SK-N-SH (cell line): ENCODE measurements at regions not wholly inside any gene's neighbourhood (a gene's known extent, or its start where the extent isn't known, plus 50 kb on each side); places are given as distances from the start of the nearest gene placed in this dataset.

Source experiments
- CTCF ChIA-PET: fragments of 300-600, 350-600 bp; formaldehyde crosslinking; extraction: SDS; loops from one replicate; lab custom pipeline; 2021; lab: Yijun Ruan, JAX
- POLR2A ChIA-PET: fragments of 350-600 bp; sonication (Branson Sonifier 250); formaldehyde crosslinking; extraction: SDS; loops from one replicate; lab custom pipeline; 2020; ENCODE audit warnings: antibody characterized with exemption, inconsistent platforms; lab: Yijun Ruan, JAX
- DNase-seq: peaks from one replicate; pipeline ENCODE4 v3.0.0; 2012
- H2AFZ ChIP-seq: fragments of 200-600 bp; sonication (generic); 2 replicates; pipeline ENCODE4 v1.8.1; 2016; ENCODE audit warnings: antibody characterized with exemption, mild to moderate bottlenecking, low read depth
- H3F3A ChIP-seq: fragments of 200-600 bp; sonication (generic); replicated peaks from 2 replicates; pipeline ENCODE3; 2016; ENCODE audit warnings: antibody characterized with exemption, mild to moderate bottlenecking; ENCODE audit not compliant: insufficient read depth
- H3K27ac ChIP-seq, 2 experiments: fragments of 200-500 bp in 1 of 2; fragments of 200-600 bp in 1 of 2; sonication (Bioruptor generic) in 1 of 2; sonication (generic), shearing (Covaris generic) in 1 of 2; 2 replicates each; pipeline versions ENCODE4 v1.5.1 to v1.6.1; 2014 to 2016; ENCODE audit warnings: low read depth in 2 of 2, inconsistent platforms in 1 of 2, low read length in 1 of 2, mild to moderate bottlenecking in 1 of 2, mixed read lengths in 1 of 2
- H3K27me3 ChIP-seq: fragments of 200-600 bp; sonication (generic), shearing (Covaris generic); 2 replicates; pipeline ENCODE4 v1.6.1; 2016; ENCODE audit warnings: mixed run types; ENCODE audit not compliant: insufficient read depth
- H3K36me3 ChIP-seq, 2 experiments: fragments of 200-500 bp in 1 of 2; fragments of 200-600 bp in 1 of 2; sonication (Bioruptor generic) in 1 of 2; sonication (generic) in 1 of 2; replicated peaks in 1 of 2; 2 replicates each; pipeline versions ENCODE3 to v1.5.1; 2014 to 2016; ENCODE audit warnings: low read length in 1 of 2, mild to moderate bottlenecking in 1 of 2; ENCODE audit not compliant: insufficient read depth in 2 of 2, control insufficient read depth in 1 of 2
- H3K4me1 ChIP-seq, 2 experiments: fragments of 200-500 bp in 1 of 2; fragments of 200-600 bp in 1 of 2; sonication (Bioruptor generic) in 1 of 2; sonication (generic), shearing (Covaris generic) in 1 of 2; 2 replicates each; pipeline versions ENCODE4 v1.5.1 to v1.6.1; 2014 to 2016; ENCODE audit warnings: low read depth in 1 of 2, low read length in 1 of 2, mixed run types in 1 of 2; ENCODE audit not compliant: insufficient read depth in 2 of 2, control insufficient read depth in 1 of 2
- H3K4me2 ChIP-seq: fragments of 200-600 bp; sonication (generic), shearing (Covaris generic); 2 replicates; pipeline ENCODE4 v1.6.1; 2017; ENCODE audit warnings: mixed run types
- H3K4me3 ChIP-seq, 2 experiments: fragments of 200-500 bp in 1 of 2; fragments of 200-600 bp in 1 of 2; sonication (Bioruptor generic) in 1 of 2; sonication (generic), shearing (Covaris generic) in 1 of 2; 2 replicates each; pipeline versions ENCODE4 v1.5.1 to v1.8.1; 2014 to 2016; ENCODE audit warnings: low read depth in 2 of 2, inconsistent platforms in 1 of 2, low read length in 1 of 2, mild to moderate bottlenecking in 1 of 2, mixed read lengths in 1 of 2, moderate library complexity in 1 of 2
- H3K79me2 ChIP-seq: fragments of 200-600 bp; sonication (generic); 2 replicates; pipeline ENCODE4 v1.8.1; 2017; ENCODE audit warnings: mild to moderate bottlenecking; ENCODE audit not compliant: insufficient read depth
- H3K9ac ChIP-seq: fragments of 200-600 bp; sonication (generic); 2 replicates; pipeline ENCODE4 v1.6.1; 2017; ENCODE audit warnings: mixed run types
- H3K9me2 ChIP-seq: fragments of 200-600 bp; sonication (generic); 2 replicates; pipeline ENCODE4 v1.6.1; 2017; ENCODE audit warnings: mixed run types
- H3K9me3 ChIP-seq: fragments of 200-600 bp; sonication (generic); 2 replicates; pipeline ENCODE4 v1.6.1; 2017; ENCODE audit warnings: mixed run types, mild to moderate bottlenecking, moderate library complexity
- H4K20me1 ChIP-seq: fragments of 200-600 bp; sonication (generic); 2 replicates; pipeline ENCODE4 v1.6.1; 2017; ENCODE audit warnings: mild to moderate bottlenecking, mixed run types; ENCODE audit not compliant: insufficient read depth
- CHD2 ChIP-seq: fragments of 150-350 bp; IDR thresholded peaks from 2 replicates; pipeline ENCODE4 v1.6.1; 2018; ENCODE audit warnings: low read length; ENCODE audit not compliant: partially characterized antibody
- ELF1 ChIP-seq: IDR thresholded peaks from 2 replicates; pipeline ENCODE4 v1.4.0; 2012
- EZH2phosphoT487 ChIP-seq: fragments of 200-600 bp; sonication (generic); IDR thresholded peaks from 2 replicates; pipeline ENCODE4 v1.6.1; 2017; ENCODE audit warnings: low read depth, mixed run types, mild to moderate bottlenecking, antibody characterized with exemption, moderate library complexity, borderline replicate concordance
- MAX ChIP-seq: IDR thresholded peaks from 2 replicates; pipeline ENCODE4 v1.4.0; 2012; ENCODE audit warnings: low read depth
- RAD21 ChIP-seq: IDR thresholded peaks from 2 replicates; pipeline ENCODE4 v1.6.1; 2012; ENCODE audit warnings: mild to moderate bottlenecking, low read length
- RFX5 ChIP-seq: IDR thresholded peaks from 2 replicates; pipeline ENCODE4 v1.6.1; 2012; ENCODE audit warnings: mild to moderate bottlenecking, improper control_type of control experiment, low read length
- SMC3 ChIP-seq: IDR thresholded peaks from 2 replicates; pipeline ENCODE4 v1.6.1; 2012; ENCODE audit warnings: low read depth, low read length, improper control_type of control experiment
- USF1 ChIP-seq: IDR thresholded peaks from 2 replicates; pipeline ENCODE4 v1.4.0; 2012; ENCODE audit warnings: low read depth, borderline replicate concordance
- WGBS: methylation state at CpG from one replicate; pipeline ENCODE4 v1.1.6; 2017; ENCODE audit warnings: low lambda C conversion rate; 5-methylcytosine and 5-hydroxymethylcytosine counted together
- TF ChIP-seq, protein P1 (sequence below): IDR thresholded peaks from 2 replicates; pipeline ENCODE4; 2012
- TF ChIP-seq, protein P2 (sequence below): fragments of 200-600 bp; sonication (generic); IDR thresholded peaks from 2 replicates; pipeline ENCODE4 v1.6.1; 2017; ENCODE audit warnings: antibody characterized with exemption, mild to moderate bottlenecking, moderate library complexity

DNA sequence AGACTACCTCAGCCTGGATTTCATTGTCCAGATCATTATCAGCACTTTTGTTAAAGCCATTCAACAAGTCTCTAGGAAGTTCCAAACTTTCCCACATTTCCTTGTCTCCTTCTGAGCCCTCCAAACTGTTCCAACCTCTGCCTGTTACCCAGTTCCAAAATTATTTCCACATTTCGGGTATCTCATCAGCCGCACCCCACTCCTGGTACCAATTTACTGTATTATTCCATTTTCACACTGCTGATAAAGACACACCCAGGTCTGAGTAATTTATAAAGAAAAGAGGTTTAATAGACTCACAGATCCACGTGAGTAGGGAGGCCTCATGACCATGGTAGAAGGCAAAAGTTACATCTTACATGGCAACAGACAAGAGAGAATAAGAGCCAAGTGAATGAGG is 1198.3 kb upstream of the ALCAM start:
- CTCF ChIA-PET = no interaction called here
- H3K4me3 ChIP-seq = no peak overlapping the region

DNA sequence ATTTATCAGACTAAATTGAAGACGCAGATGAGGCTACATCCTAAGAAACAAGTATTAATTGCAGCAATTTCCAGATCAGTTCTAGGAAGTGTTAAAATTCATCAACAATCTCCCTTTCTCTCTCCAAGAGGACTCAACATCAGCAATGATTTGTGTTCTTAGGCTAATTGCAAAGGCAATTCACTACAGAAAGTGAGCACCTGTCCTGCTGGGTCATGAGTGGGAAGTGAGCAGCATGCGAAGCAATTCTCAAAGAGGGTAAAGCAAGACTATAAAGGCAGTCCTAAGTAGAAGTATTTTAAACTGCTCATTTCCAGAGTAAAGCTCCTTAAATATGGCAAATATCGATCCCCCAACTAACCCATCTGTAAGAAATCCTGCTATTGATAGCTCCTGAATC is 1191.0 kb upstream of the ALCAM start:
- no peak for DNase-seq
- Histone ChIP-seq H3K79me2 (no peaks in the 10 kb centered on the region), H3K36me3 (no peaks in the 10 kb centered on the region), H4K20me1 (no peaks in the 10 kb centered on the region), H3K27me3 (no peaks in the 10 kb centered on the region), H3K9ac (no peak overlapping the region), H3K4me2 (no peak overlapping the region), H3K4me1 (no peaks in the 10 kb centered on the region), H3K4me3 (no peak overlapping the region), H3K9me3 (no peaks in the 10 kb centered on the region), H3K27ac (no peak overlapping the region), H3F3A (no peaks in the 10 kb centered on the region)
- POLR2A ChIA-PET = no interaction called here
- CTCF ChIA-PET = no interaction called here
- TF ChIP-seq, protein P1, sequence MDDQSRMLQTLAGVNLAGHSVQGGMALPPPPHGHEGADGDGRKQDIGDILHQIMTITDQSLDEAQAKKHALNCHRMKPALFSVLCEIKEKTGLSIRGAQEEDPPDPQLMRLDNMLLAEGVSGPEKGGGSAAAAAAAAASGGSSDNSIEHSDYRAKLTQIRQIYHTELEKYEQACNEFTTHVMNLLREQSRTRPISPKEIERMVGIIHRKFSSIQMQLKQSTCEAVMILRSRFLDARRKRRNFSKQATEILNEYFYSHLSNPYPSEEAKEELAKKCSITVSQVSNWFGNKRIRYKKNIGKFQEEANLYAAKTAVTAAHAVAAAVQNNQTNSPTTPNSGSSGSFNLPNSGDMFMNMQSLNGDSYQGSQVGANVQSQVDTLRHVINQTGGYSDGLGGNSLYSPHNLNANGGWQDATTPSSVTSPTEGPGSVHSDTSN = no peak
- TF ChIP-seq MAX (no peak), RFX5 (no peak), SMC3 (no peak), ELF1 (no peak), RAD21 (no peak)
- TF ChIP-seq, protein P2, sequence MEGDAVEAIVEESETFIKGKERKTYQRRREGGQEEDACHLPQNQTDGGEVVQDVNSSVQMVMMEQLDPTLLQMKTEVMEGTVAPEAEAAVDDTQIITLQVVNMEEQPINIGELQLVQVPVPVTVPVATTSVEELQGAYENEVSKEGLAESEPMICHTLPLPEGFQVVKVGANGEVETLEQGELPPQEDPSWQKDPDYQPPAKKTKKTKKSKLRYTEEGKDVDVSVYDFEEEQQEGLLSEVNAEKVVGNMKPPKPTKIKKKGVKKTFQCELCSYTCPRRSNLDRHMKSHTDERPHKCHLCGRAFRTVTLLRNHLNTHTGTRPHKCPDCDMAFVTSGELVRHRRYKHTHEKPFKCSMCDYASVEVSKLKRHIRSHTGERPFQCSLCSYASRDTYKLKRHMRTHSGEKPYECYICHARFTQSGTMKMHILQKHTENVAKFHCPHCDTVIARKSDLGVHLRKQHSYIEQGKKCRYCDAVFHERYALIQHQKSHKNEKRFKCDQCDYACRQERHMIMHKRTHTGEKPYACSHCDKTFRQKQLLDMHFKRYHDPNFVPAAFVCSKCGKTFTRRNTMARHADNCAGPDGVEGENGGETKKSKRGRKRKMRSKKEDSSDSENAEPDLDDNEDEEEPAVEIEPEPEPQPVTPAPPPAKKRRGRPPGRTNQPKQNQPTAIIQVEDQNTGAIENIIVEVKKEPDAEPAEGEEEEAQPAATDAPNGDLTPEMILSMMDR = no peak
- TF ChIP-seq, all 33 proteins: peak for 0
- 85% methylated on average over 3 of the region's 3 CpGs for WGBS
- no peak overlapping the region; the same call in 1 of the 2 replicates for H2AFZ ChIP-seq
- no peaks in the 10 kb centered on the region for H3K9me2 ChIP-seq

More for the DNA sequence above, 1198.3 kb upstream of the ALCAM start:
- WGBS = 63% methylated on average over 3 of the region's 3 CpGs
- Histone ChIP-seq H3K4me1 (no peaks in the 10 kb centered on the region), H3K79me2 (no peaks in the 10 kb centered on the region), H3F3A (no peaks in the 10 kb centered on the region), H3K27ac (no peak overlapping the region), H2AFZ (no peak overlapping the region), H4K20me1 (no peaks in the 10 kb centered on the region), H3K9me2 (no peaks in the 10 kb centered on the region), H3K4me2 (no peak overlapping the region), H3K9ac (no peak overlapping the region), H3K27me3 (no peaks in the 10 kb centered on the region), H3K36me3 (no peaks in the 10 kb centered on the region), H3K9me3 (peaks cover 6% of the 10 kb centered on the region; the same call in 1 of the 2 replicates)
- POLR2A ChIA-PET = no interaction called here
- TF ChIP-seq CHD2 (no peak), USF1 (no peak), EZH2phosphoT487 (no peak)
- no peak for DNase-seq
